ENCODE measurements at regions not wholly inside any gene's neighbourhood (a gene's known extent, or its start where the extent isn't known, plus 50 kb on each side); places are given as distances from the start of the nearest gene placed in this dataset.

DNA sequence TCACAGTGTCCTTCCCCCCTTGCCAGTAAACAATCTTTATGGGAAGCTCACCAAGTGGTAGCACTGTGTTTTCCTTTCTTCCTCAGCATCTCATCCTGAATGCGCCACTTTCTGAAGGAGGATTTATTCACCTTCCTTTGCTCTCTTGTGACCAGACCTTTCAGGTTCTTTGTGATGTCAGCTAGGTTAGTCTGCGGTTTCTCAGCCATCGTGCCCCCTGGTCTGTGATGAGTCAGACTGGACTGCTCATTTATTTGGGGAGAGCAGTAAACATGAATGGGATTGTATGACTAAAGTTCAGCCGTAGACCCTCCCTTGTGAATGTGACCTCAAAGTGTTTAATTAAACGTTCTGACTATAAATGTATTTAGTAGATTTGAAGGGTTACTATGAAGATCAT lies 235.1 kb upstream of the CELF2 start:
- TF ChIP-seq, protein P1, sequence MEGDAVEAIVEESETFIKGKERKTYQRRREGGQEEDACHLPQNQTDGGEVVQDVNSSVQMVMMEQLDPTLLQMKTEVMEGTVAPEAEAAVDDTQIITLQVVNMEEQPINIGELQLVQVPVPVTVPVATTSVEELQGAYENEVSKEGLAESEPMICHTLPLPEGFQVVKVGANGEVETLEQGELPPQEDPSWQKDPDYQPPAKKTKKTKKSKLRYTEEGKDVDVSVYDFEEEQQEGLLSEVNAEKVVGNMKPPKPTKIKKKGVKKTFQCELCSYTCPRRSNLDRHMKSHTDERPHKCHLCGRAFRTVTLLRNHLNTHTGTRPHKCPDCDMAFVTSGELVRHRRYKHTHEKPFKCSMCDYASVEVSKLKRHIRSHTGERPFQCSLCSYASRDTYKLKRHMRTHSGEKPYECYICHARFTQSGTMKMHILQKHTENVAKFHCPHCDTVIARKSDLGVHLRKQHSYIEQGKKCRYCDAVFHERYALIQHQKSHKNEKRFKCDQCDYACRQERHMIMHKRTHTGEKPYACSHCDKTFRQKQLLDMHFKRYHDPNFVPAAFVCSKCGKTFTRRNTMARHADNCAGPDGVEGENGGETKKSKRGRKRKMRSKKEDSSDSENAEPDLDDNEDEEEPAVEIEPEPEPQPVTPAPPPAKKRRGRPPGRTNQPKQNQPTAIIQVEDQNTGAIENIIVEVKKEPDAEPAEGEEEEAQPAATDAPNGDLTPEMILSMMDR (IDR thresholded peaks at IDR 0.05), result no peak
- no peak for TF ChIP-seq POLR2A (IDR thresholded peaks at IDR 0.05)
